ENCODE measurements at regions not wholly inside any gene's neighbourhood (a gene's known extent, or its start where the extent isn't known, plus 50 kb on each side); places are given as distances from the start of the nearest gene placed in this dataset.

- no peaks in the 10 kb centered on the region for H3K4me1 ChIP-seq (ENCODE audit: insufficient read depth, low read length)
- no peak overlapping the region for H3K4me3 ChIP-seq (ENCODE audit: insufficient read depth, low read depth, low read length)
- no peaks in the 10 kb centered on the region for H3K79me2 ChIP-seq (ENCODE audit: insufficient read depth, low read length)
- DNase-seq (ENCODE audit: low read depth) (no peak), FAIRE-seq (no peak)
- Mint-ChIP-seq H3K27ac (ENCODE audit: unreplicated experiment) (no peak overlapping the region), H3K4me3 (ENCODE audit: unreplicated experiment) (no peak overlapping the region), H3K4me1 (ENCODE audit: low read depth, unreplicated experiment) (peaks cover 22% of the 10 kb centered on the region), H3K36me3 (ENCODE audit: low read depth, unreplicated experiment) (no peaks in the 10 kb centered on the region), H3K27me3 (ENCODE audit: low read depth, unreplicated experiment) (no peaks in the 10 kb centered on the region), H3K9me3 (ENCODE audit: unreplicated experiment) (peaks cover 16% of the 10 kb centered on the region)
- H3K36me3 ChIP-seq (ENCODE audit: insufficient read depth, low read length): no peaks in the 10 kb centered on the region
- H3K27me3 ChIP-seq (ENCODE audit: insufficient read depth, low read length): no peaks in the 10 kb centered on the region
- no peak for TF ChIP-seq EZH2 (IDR thresholded peaks at IDR 0.05; ENCODE audit: insufficient read depth, low read length)
- TF ChIP-seq, protein P1, sequence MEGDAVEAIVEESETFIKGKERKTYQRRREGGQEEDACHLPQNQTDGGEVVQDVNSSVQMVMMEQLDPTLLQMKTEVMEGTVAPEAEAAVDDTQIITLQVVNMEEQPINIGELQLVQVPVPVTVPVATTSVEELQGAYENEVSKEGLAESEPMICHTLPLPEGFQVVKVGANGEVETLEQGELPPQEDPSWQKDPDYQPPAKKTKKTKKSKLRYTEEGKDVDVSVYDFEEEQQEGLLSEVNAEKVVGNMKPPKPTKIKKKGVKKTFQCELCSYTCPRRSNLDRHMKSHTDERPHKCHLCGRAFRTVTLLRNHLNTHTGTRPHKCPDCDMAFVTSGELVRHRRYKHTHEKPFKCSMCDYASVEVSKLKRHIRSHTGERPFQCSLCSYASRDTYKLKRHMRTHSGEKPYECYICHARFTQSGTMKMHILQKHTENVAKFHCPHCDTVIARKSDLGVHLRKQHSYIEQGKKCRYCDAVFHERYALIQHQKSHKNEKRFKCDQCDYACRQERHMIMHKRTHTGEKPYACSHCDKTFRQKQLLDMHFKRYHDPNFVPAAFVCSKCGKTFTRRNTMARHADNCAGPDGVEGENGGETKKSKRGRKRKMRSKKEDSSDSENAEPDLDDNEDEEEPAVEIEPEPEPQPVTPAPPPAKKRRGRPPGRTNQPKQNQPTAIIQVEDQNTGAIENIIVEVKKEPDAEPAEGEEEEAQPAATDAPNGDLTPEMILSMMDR (IDR thresholded peaks at IDR 0.05; ENCODE audit: insufficient read depth, low read depth, low read length): no peak
- no peaks in the 10 kb centered on the region for H4K20me1 ChIP-seq (ENCODE audit: insufficient read depth, low read length)
- no peak overlapping the region for H3K4me2 ChIP-seq (ENCODE audit: low read length)
- H3K9me3 ChIP-seq (ENCODE audit: insufficient read depth, low read depth, low read length): peaks cover 7% of the 10 kb centered on the region
- no peak overlapping the region for H3K27ac ChIP-seq (ENCODE audit: low read depth, low read length)
- no peak overlapping the region for H3K9ac ChIP-seq (ENCODE audit: low read length)
- no peak overlapping the region for H2AFZ ChIP-seq (ENCODE audit: low read depth, low read length)
Observed at GRCh38 chr9:78397045-78397444, 100.1 kb downstream of the PSAT1 start.

DNA sequence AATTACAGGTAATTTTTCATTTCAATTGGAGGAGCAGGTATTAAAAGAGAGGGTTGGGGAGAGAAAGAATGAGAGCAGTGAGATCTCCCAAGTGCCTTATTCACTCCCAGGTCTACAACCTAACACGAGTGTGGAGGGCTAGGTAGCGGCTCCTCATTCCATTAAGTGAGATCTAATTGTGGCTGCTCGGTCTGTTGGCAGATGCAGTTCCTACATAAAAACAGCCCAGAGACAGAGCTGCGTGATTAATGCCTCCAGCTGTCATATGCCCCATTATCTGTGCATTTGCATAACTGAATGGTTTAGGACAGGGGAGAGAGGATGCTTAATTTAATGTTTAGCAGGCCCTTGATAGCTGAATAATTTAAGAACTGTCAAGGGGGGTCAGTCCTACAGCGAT is 100.5 kb downstream of the PSAT1 start:
- H3K9ac ChIP-seq (ENCODE audit: low read length): no peak overlapping the region

DNA sequence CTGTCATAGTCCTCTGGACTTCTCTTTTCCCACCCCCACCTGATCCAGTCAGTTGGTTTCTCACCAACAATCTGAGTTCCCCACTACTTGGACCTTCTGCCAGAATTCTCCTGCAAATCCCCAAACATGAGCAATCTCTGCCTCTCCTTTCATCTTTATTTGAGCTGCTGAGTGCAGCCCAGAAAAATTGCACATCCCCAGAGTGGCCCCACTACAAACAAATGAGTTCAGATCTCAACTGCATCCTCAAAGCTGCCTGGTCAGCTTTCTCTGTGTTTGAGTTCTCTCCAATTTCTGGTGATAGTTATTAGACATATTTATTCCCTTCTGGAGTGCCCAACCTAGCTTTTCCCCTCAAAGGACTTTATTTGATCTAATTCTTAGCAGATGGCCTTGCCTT is 102.2 kb downstream of the PSAT1 start:
- Mint-ChIP-seq H3K27me3 (ENCODE audit: low read depth, unreplicated experiment) (peaks cover 1% of the 10 kb centered on the region), H3K9me3 (ENCODE audit: unreplicated experiment) (peaks cover 11% of the 10 kb centered on the region), H3K36me3 (ENCODE audit: low read depth, unreplicated experiment) (no peaks in the 10 kb centered on the region), H3K27ac (ENCODE audit: unreplicated experiment) (no peak overlapping the region), H3K4me3 (ENCODE audit: unreplicated experiment) (no peak overlapping the region), H3K4me1 (ENCODE audit: low read depth, unreplicated experiment) (peaks cover 22% of the 10 kb centered on the region)
- no peaks in the 10 kb centered on the region for H3K4me1 ChIP-seq (ENCODE audit: insufficient read depth, low read length)
- H4K20me1 ChIP-seq (ENCODE audit: insufficient read depth, low read length): no peaks in the 10 kb centered on the region
- H3K27ac ChIP-seq (ENCODE audit: low read depth, low read length): no peak overlapping the region
- H3K9me3 ChIP-seq (ENCODE audit: insufficient read depth, low read depth, low read length): peaks cover 7% of the 10 kb centered on the region
- H2AFZ ChIP-seq (ENCODE audit: low read depth, low read length): no peak overlapping the region
- FAIRE-seq (no peak), DNase-seq (ENCODE audit: low read depth) (no peak)
- TF ChIP-seq EZH2 (IDR thresholded peaks at IDR 0.05; ENCODE audit: insufficient read depth, low read length): no peak
- TF ChIP-seq, protein P1 (IDR thresholded peaks at IDR 0.05; ENCODE audit: insufficient read depth, low read depth, low read length): no peak
- H3K9ac ChIP-seq (ENCODE audit: low read length): no peak overlapping the region
- no peak overlapping the region for H3K4me3 ChIP-seq (ENCODE audit: insufficient read depth, low read depth, low read length)
- no peak overlapping the region for H3K4me2 ChIP-seq (ENCODE audit: low read length)
- no peaks in the 10 kb centered on the region for H3K27me3 ChIP-seq (ENCODE audit: insufficient read depth, low read length)
- no peaks in the 10 kb centered on the region for H3K79me2 ChIP-seq (ENCODE audit: insufficient read depth, low read length)
- no peaks in the 10 kb centered on the region for H3K36me3 ChIP-seq (ENCODE audit: insufficient read depth, low read length)

More for the DNA sequence above, 100.5 kb downstream of the PSAT1 start:
- H3K27me3 Mint-ChIP-seq (ENCODE audit: low read depth, unreplicated experiment): no peaks in the 10 kb centered on the region
- no peak overlapping the region for H3K4me3 Mint-ChIP-seq (ENCODE audit: unreplicated experiment)
- Histone ChIP-seq H3K36me3 (ENCODE audit: insufficient read depth, low read length) (no peaks in the 10 kb centered on the region), H3K9me3 (ENCODE audit: insufficient read depth, low read depth, low read length) (peaks cover 7% of the 10 kb centered on the region), H3K4me1 (ENCODE audit: insufficient read depth, low read length) (no peaks in the 10 kb centered on the region), H3K27me3 (ENCODE audit: insufficient read depth, low read length) (no peaks in the 10 kb centered on the region), H3K27ac (ENCODE audit: low read depth, low read length) (no peak overlapping the region), H3K4me3 (ENCODE audit: insufficient read depth, low read depth, low read length) (no peak overlapping the region), H3K79me2 (ENCODE audit: insufficient read depth, low read length) (no peaks in the 10 kb centered on the region), H3K4me2 (ENCODE audit: low read length) (no peak overlapping the region), H2AFZ (ENCODE audit: low read depth, low read length) (no peak overlapping the region), H4K20me1 (ENCODE audit: insufficient read depth, low read length) (no peaks in the 10 kb centered on the region)
- H3K4me1 Mint-ChIP-seq (ENCODE audit: low read depth, unreplicated experiment): peaks cover 22% of the 10 kb centered on the region
- DNase-seq (ENCODE audit: low read depth): no peak
- no peaks in the 10 kb centered on the region for H3K36me3 Mint-ChIP-seq (ENCODE audit: low read depth, unreplicated experiment)
- H3K27ac Mint-ChIP-seq (ENCODE audit: unreplicated experiment): no peak overlapping the region
- no peak for FAIRE-seq
- H3K9me3 Mint-ChIP-seq (ENCODE audit: unreplicated experiment): peaks cover 16% of the 10 kb centered on the region
- TF ChIP-seq EZH2 (IDR thresholded peaks at IDR 0.05; ENCODE audit: insufficient read depth, low read length): no peak
- TF ChIP-seq, protein P1 (IDR thresholded peaks at IDR 0.05; ENCODE audit: insufficient read depth, low read depth, low read length): no peak

Data from astrocyte (in vitro differentiated cells and primary cell).